Pons (tissue), 1 donor: ENCODE measurements at regions not wholly inside any gene's neighbourhood (a gene's known extent, or its start where the extent isn't known, plus 50 kb on each side); places are given as distances from the start of the nearest gene placed in this dataset.
"Not testable (repeated sequence)": the region's sequence is repeated elsewhere in the genome, so short reads cannot be mapped to it uniquely, and the experiment has no call there.

Experiments used
- DNase-seq: peaks from one replicate; pipeline ENCODE4 v3.0.0-alpha.2; 2016; ENCODE audit warnings: low spot score

DNA sequence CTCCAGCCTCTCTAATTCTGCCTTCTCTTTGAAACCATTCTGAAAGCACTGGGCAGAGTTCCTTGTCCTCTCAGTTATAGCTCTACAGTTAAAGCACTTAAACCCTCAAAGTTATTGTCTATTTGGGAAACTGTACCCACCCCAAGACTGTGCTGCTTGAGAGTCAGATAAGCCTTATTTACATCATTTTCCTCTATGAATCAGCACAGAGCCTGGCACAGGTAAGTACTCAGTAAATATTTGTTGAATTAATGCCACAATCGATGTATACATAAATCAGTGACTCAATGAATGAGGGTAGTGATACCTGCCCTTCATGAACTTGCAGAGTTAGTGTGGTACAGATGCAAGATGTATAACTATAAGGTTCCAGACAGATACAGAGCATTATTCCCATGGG, 549.4 kb upstream of the KLF4 start:
- no peak for DNase-seq

DNA sequence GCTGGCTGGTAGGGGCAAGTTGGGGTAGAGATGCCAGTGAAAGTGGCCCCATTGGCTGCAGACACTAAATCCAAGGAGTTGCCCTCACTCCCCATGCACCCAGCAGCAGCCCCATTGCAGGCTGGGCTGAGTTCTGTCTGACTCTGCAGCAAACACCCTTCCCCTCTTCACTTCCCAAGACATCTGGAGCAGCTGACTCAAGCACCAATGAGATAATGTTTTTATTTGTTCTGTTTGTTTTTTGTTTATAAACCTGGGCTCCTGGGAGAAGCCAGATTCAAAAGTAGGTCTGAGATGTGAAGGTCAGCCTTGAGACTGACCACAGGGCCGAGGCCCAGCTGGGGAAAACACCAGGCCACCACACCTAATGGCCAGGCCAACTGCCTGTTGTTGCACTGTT, 545.9 kb upstream of the KLF4 start:
- no peak for DNase-seq

DNA sequence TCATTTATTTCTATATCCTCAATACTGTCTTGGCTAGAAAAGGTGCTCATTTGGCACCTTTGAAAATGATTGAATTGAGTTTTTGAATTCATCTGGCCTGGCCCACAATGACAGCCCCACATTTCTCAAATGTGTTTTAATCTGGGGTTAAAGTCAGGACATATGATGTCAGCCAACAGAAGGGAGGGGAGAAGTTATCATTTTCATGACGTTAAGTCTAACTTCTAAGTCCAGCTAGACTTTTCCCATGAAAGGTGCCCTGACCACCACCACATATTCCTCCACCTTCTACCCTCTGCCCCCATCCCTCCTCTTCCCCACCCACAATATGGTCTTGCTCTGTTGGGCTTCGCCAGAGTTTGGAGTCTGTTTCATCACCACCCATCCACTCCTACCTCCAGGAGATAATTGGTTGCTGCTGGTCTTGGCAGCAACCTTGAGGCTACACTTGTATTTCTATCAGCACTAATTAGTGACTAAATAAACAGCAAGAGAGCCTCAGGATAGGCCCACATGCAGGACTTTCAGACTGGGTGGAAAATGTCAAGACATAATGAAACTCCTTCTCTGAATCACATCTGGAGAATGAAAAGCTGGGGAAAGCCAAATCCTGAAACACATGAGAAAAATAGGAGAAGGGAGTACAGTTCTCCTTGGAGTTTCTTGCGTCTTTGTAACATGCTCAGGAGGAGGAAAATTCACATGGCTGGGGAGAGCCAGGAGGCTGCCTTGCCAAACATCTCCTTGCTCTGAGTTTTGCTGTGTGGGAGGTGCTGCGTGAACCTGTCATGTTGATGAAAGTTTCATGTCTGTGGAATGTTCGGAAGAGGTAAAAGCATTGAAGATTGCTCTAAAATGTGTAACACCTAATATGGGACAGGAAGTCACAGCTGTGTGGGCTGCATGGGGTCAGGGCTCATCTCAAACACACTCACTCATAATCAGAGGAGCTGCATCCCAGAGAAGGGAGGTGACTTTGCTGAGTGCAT, 544.7 kb upstream of the KLF4 start:
- no peak for DNase-seq

DNA sequence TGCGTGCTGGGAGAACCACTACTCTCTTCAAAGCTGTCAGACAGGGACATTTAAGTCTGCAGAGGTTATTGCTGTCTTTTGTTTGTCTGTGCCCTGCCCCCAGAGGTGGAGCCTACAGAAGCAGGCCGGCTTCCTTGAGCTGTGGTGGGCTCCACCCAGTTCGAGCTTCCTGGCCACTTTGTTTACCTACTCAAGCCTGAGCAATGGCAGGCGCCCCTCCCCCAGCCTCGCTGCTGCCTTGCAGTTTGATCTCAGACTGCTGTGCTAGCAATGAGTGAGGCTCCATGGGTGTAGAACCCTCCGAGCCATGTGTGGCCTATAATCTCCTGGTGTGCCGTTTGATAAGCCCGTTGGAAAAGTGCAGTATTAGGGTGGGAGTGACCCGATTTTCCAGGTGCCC, 542.5 kb upstream of the KLF4 start:
- DNase-seq, result not testable (repeated sequence)

DNA sequence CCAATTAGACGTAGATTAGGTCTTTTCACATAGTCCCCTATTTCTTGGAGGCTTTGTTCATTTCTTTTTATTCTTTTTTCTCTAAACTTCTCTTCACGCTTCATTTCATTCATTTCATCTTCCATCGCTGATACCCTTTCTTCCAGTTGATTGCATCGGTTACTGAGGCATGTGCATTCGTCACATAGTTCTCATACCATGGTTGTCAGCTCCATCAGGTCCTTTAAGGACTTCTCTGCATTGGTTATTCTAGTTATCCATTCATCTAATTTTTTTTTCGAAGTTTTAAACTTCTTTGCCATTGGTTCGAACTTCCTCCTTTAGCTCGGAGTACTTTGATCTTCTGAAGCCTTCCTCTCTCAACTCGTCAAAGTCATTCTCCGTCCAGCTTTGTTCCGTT, 541.7 kb upstream of the KLF4 start:
- DNase-seq, result not testable (repeated sequence)

DNA sequence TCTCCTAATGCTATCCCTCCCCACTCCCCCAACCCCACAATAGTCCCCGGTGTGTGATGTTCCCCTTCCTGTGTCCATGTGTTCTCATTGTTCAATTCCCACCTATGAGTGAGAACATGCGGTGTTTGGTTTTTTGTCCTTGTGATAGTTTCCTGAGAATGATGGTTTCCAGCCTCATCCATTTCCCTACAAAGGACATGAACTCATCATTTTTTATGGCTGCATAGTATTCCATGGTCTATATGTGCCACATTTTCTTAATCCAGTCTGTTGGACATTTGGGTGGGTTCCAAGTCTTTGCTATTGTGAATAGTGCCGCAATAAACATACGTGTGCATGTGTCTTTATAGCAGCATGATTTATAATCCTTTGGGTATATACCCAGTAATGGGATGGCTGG, 537.1 kb upstream of the KLF4 start:
- not testable (repeated sequence) for DNase-seq

DNA sequence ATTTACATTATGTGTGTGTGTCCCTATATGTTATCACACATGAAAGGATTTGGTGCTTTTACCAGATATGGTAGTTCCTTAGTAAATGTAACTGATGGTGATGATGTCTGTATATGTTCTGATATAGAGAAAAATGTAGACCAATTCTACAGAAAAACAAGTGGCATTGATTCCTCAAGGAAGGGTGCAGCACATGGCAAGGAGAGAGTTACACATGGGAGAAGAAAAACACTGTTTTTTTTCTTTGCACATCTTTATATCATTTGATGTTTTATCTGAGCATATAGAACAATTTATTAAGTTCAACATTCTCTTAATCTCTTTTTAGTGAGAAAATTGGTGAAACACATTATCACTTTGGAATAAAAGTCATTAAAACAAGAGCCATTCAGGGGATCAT, 535.0 kb upstream of the KLF4 start:
- no peak for DNase-seq

DNA sequence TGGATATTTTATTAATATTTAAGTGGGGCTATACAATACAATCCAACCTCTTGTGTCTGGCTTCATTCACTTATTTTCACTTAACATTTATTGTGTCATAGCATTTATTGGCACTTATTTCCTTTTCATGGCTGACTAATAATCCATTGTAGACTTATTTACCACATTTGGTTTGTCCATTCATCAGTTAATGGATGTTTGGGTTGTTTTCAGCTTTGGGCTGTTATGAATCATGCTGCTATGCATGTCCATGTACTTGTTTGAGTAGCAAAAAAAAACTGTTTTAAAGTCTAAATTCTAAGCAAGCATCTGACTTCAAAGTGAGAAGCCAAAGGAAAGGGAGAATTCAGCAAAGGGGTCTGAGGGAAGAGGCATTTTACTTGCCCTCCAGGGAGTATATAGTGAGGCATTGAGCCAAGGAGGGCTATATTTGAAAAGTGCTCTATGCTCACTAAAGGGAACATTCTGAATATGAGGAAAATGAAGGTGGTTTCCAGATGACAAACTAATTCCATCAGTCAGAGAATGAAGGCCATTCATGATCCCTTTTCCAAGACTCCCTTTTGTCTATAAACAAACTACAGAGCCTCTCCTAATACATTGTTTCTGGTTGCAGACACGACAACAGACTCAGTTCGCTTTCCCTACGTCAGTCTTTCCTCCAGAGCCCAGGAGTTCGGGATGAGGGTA, 532.8 kb upstream of the KLF4 start:
- DNase-seq, result no peak

DNA sequence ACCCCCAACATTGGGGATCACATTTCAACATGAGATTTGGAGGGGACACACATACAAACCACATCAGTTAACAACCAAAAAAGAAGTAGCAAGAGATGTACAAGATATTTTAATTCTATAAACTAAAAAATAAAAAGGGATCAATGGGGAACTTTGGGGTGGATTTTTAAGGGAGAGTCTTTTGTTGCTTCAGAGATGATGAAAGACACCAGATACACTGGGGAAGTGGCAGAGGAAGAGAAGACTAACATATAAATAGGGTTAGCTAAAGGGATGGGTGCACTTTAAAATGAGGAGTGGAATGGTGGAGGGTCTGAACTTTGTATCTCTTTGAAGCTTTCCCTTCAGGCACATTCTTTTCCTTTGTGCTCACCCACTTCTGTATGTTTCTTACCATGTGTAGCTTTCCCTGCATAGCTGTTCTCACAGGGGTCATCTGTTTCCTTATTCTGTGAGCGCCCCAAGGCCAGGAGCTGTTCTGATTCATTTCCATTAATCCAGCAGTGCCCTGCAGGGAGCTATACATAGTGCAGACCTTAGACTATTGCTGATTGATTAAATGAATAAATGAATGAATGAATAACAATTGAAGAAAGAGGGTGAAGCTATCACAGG, 531.6 kb upstream of the KLF4 start:
- no peak for DNase-seq

DNA sequence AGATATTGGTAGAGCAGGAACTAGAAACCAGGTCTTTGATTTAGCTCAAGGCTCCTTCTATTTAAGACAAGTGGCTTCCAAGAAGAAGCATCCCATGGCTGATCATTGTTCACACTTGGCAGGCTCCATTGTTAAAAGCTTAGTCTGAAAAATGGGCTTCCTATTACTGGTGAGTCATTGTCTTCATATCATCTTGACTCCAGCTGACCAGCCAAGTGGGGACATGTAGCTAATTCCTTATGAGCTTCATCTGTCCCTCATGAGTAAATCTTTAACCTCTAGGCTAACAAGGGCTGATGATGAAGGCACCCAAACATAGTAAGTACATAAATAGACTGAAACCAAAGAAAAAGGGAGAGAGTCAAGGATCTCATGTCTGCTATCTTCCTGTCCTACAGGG, 530.3 kb upstream of the KLF4 start:
- no peak for DNase-seq

DNA sequence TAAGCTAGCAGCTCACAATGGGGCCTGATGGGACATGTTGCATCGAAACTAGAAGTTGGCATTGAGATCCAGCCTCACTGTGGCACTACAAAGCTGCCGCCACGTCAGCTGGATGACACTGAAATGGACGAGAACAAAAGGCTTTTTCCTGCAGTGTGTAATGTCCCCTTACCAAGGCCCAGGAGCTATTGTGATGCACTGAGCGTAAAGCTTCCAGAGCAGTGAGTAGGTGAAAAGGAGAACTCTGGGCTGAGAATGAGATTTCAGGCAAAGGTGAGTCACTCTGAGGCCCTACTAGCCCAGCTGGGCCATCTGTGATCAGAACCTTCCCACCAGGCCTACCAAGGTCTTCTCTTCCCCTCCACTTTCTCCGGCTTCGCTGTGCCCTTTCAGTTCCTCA, 528.1 kb upstream of the KLF4 start:
- DNase-seq, result no peak

DNA sequence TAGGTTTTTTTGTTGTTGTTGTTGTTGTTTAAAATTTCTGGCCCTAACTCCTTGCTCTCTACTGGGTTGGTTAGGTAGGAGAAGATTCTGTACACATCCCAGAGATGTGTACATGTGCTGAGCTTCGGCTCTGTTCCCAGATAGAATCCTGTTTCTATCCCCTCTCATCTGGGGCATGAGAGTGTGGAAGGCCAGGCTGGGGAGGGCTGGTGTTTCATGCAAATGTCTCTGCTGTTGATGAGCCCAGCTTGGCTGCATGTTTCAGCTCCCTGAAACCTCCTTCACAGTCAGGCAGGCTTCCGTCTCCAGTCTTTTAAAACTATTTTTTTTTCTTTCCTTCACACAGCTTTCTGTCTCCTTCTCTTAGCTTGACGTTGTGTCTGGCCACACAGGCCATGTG, 526.9 kb upstream of the KLF4 start:
- no peak for DNase-seq

DNA sequence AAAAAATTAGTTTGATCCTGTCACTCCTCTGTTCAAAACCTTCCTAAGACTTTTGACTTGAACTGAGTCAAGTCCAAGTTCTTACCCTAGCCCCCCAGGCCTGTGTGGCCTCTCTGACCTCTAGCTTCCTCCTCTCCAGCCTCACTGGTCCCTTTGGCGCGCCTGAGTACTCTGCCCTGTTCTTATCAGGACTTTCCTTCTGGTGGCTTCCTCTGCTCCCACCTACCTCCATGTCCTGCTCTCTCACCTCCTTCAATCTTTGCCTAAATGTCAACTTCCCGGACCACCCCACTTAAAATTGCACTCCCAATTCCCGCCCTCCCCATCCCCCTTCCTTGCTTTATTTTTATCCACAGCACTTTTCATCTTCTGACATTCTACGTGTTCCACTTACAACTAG, 526.1 kb upstream of the KLF4 start:
- DNase-seq, result no peak

DNA sequence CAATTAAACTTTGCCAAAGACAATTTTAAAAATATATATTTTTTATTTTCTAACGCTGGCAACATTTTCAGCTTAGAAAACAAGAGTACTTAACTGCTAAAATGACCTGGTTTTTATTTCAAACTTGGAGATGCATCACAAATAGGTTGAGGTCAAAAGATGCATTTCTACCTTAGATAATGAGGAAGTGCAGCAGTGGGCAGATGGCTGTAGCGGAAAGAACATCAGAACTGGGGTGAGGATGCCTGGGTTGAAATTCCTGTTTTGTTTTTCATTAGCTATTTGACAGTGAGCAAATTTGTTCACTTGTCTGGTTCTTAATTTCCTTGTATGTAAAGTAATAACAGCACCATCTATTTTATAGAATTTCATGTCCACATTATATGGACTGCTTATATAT, 524.8 kb upstream of the KLF4 start:
- DNase-seq, result no peak

DNA sequence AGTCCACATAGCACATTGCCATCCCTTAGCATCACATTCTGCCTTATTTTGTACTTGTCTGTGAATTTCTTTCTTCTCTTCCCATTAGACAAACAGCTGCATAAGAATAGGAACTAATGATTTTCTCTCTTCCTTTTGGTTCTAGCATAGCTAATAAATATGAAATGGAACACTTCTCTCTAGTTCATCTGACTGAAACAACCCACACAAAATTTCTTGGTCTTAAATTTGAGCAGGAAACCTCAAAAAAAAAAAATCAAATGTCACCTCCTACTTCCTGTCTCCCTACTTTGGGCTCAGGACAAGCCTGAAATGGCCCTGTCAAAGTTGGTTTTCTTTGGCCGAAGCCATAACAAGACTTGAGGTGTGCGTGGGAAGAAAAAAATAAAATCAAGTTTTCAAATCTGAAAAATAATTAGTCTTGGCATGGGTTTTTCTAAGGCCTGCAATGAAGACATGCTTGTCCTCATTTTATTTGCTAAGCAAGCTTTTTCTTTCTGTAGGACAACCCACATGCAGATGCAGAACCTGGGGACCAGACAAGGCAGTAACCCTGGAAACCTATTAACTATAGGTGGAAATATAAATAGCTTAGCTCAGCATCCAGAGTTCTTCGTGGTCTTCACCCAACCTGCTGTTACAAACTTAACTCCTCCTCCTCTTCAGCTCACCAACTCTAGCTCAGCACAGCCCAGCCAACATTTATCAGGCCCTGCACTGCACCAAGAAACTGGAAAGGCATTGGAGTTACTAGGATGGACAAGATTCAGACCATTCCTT, 523.5 kb upstream of the KLF4 start:
- DNase-seq, result no peak

DNA sequence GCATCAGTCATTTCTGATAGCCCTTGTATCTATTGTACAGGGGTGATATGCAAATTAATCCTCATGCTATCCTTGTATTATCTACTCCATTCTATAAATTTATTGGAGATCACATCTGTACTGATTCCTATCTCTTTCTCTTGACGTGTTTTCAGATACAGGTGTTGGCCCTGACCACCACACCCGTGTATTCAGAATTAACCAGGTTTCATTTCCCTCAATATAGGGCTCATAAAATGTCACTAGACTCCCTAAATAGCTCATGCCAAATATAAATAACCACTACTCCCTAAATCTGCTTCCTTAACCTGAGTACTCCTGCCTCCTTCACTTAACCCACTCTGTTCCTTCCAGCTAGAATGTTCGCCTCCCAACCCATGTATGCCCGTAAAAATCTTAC, 522.8 kb upstream of the KLF4 start:
- no peak for DNase-seq

DNA sequence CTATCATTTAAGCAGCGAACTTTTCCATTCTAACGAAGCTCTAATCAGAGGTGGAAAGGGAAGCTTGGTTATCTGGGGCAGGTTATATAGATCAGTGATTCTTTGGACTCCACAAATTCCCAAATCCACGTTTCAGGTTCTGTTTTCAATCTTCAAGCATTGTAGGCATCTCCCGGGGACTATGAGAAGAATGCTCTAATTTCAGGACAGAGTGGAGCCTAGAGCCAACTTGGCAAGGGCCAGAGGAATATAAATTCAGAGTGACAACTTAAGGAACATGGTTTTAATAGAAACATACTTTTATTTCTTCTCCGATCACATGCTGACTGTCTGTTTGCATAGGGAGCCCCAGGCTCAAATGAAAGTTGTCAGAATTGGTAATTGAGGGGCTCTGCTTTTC, 514.0 kb upstream of the KLF4 start:
- no peak for DNase-seq

DNA sequence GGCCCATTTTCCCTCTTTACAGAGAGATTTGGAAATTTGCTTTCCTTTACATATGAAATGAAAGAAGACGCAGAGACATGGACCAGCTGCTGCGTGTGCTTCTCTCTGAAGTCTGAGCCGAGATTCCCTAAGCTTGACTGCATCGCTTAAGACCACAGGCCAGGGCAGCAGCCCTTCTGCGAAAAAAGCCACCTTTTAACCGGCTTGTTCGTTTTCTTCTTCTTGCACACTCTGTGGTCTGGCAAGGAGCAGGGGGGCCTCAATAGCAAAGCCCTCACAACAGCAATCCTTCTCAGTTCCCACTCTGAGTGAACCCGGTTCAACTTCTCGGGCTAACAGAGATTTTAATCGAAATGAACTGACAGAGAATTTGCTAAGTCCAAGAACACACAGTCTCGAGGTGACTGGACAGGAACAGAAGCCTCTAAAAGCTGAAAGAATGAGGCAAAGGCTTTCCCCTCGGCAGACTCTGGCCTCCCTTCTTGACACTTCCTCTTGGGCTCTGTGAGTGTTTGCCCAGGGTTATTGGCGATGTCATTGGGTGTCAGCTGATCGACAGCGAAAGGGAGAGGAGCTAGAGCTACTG, 512.9 kb upstream of the KLF4 start:
- no peak for DNase-seq

DNA sequence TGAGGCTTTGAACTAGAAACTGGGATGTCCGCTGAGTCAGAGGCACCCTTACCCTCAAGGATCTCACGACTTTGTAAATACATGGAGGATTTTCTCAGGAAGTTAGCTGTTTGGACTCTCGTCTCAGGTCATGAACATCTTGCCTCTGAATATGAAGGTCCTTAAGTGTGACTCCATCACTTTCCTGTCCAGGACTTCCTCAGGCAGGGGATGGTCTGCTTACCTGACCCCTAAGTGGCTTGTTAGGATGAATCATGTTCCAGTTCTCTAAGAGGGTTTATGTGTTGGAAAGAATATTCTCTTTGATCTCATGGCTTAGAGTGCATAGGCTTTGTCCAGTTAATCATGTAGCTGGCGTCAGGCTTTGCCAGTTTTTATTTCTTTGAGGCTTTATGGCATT, 511.7 kb upstream of the KLF4 start:
- no peak for DNase-seq

DNA sequence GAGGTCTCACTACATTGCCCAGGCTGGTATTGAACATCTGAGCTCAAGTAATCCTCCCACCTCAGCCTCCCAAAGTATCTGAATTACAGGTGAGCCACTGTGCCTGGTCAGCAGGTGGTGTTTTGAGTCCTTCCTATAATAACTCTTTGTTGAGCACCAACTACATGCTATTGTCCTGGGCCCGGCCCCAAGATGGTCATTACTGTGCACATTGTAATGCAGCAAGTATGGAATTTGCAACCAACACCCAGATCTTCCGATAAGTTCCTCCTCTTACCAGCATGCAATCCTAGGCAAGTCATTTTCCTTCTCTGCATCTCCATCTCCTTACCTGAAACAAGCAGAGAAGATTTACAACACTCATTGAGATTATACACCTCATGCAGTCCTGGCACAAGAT, 510.3 kb upstream of the KLF4 start:
- DNase-seq, result no peak

DNA sequence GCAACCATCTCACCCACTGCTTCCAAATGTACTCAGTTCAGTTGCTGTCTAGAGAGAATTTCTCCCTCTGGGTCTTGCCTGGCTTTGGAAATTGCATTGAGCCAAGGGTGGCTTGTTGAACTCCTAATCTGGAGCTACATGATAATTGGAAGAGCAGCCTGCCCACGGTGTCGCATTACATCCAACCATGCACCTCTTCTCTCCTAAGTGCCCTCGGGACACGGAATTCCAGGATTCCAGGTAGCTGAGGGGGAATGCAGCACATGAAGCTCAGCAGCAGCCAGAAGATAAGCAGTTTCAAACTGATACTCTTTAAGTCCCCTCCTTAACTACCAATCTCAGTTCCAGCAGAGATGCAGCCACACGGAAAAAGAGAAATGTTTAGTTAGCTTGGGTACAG, 509.4 kb upstream of the KLF4 start:
- no peak for DNase-seq

DNA sequence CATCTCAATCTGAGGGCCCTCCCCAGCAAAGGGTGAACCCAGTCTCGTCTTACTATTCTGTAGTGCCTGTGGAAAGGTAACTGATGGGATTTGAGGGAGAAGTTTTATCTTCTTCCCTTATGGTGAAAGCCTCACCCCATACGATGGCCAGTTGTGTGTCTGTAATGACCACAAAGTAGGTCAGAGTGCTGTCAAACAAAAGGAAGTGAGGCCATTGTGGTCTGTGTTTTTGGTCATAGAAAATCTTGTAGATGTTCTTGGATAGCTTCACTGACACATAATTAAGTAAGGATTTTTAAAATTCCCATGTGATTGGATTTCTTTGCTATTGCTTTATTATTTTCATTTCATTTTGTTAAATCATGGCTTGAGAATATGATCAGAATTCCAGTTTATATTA, 505.1 kb upstream of the KLF4 start:
- DNase-seq, result no peak
